HUES48 (cell line): ENCODE measurements at regions not wholly inside any gene's neighbourhood (a gene's known extent, or its start where the extent isn't known, plus 50 kb on each side); places are given as distances from the start of the nearest gene placed in this dataset.

ENCODE experiments used
- H3K27ac ChIP-seq: one replicate; pipeline ENCODE4 v1.7.0; 2013; ENCODE audit warnings: low read depth, low read length, inconsistent platforms
- H3K27me3 ChIP-seq: 2 replicates; pipeline ENCODE4 v1.6.1; 2013; ENCODE audit warnings: mild to moderate bottlenecking, low read length; ENCODE audit not compliant: control insufficient read depth, insufficient read depth
- H3K36me3 ChIP-seq: 2 replicates; pipeline ENCODE4 v1.6.1; 2013; ENCODE audit warnings: low read length; ENCODE audit not compliant: control insufficient read depth, insufficient read depth
- H3K4me1 ChIP-seq: 2 replicates; pipeline ENCODE4 v1.6.1; 2013; ENCODE audit warnings: mild to moderate bottlenecking, low read length; ENCODE audit not compliant: control insufficient read depth, insufficient read depth
- H3K4me3 ChIP-seq: 2 replicates; pipeline ENCODE4 v1.5.1; 2013; ENCODE audit warnings: mild to moderate bottlenecking, low read depth, low read length
- H3K9ac ChIP-seq: 2 replicates; pipeline ENCODE4 v1.6.1; 2013; ENCODE audit warnings: mild to moderate bottlenecking, low read depth, low read length, moderate library complexity
- H3K9me3 ChIP-seq: 2 replicates; pipeline ENCODE4 v1.6.1; 2013; ENCODE audit warnings: low read length; ENCODE audit not compliant: control insufficient read depth, insufficient read depth

- Histone ChIP-seq H3K9me3 (peaks cover 21% of the 10 kb centered on the region; the same call in 1 of the 2 replicates), H3K27me3 (peaks cover 14% of the 10 kb centered on the region)
Observed at GRCh38 chrX:69253821-69254220, 88.6 kb upstream of the PJA1 start.

GRCh38 chrX:69243276-69243675, 78.0 kb upstream of the PJA1 start:
- Histone ChIP-seq H3K9ac (no peak overlapping the region), H3K27ac (no peak overlapping the region), H3K27me3 (no peaks in the 10 kb centered on the region; the same call in 1 of the 2 replicates), H3K9me3 (peaks cover 10% of the 10 kb centered on the region), H3K36me3 (no peaks in the 10 kb centered on the region), H3K4me1 (no peaks in the 10 kb centered on the region), H3K4me3 (no peak overlapping the region)

More at GRCh38 chrX:69253821-69254220, 88.6 kb upstream of the PJA1 start:
- no peak overlapping the region for H3K4me3 ChIP-seq
- no peak overlapping the region for H3K27ac ChIP-seq
- no peaks in the 10 kb centered on the region for H3K36me3 ChIP-seq
- H3K9ac ChIP-seq: no peak overlapping the region
- no peaks in the 10 kb centered on the region for H3K4me1 ChIP-seq

GRCh38 chrX:69238887-69239231, 73.6 kb upstream of the PJA1 start:
- no peak overlapping the region for H3K9ac ChIP-seq
- H3K9me3 ChIP-seq: peaks cover 19% of the 10 kb centered on the region
- H3K4me1 ChIP-seq: no peaks in the 10 kb centered on the region
- H3K4me3 ChIP-seq: no peak overlapping the region
- H3K27me3 ChIP-seq: no peaks in the 10 kb centered on the region; the same call in 1 of the 2 replicates
- H3K36me3 ChIP-seq: no peaks in the 10 kb centered on the region
- H3K27ac ChIP-seq: no peak overlapping the region

- no peak overlapping the region for H3K9ac ChIP-seq
- H3K27ac ChIP-seq: no peak overlapping the region
- H3K27me3 ChIP-seq: no peaks in the 10 kb centered on the region; the same call in 1 of the 2 replicates
- H3K4me3 ChIP-seq: no peak overlapping the region
- peaks cover 19% of the 10 kb centered on the region for H3K9me3 ChIP-seq
- no peaks in the 10 kb centered on the region for H3K36me3 ChIP-seq
- no peaks in the 10 kb centered on the region for H3K4me1 ChIP-seq
Observed at GRCh38 chrX:69238114-69238886, 73.0 kb upstream of the PJA1 start.

- Histone ChIP-seq H3K27me3 (no peaks in the 10 kb centered on the region; the same call in 1 of the 2 replicates), H3K4me3 (no peak overlapping the region), H3K36me3 (no peaks in the 10 kb centered on the region), H3K9ac (no peak overlapping the region), H3K4me1 (no peaks in the 10 kb centered on the region), H3K9me3 (peaks cover 19% of the 10 kb centered on the region), H3K27ac (no peak overlapping the region)
Observed at GRCh38 chrX:69237236-69237635, 72.0 kb upstream of the PJA1 start.

- H3K36me3 ChIP-seq: no peaks in the 10 kb centered on the region
- no peak overlapping the region for H3K27ac ChIP-seq
- no peaks in the 10 kb centered on the region; the same call in 1 of the 2 replicates for H3K27me3 ChIP-seq
- H3K9ac ChIP-seq: no peak overlapping the region
- peaks cover 14% of the 10 kb centered on the region for H3K9me3 ChIP-seq
- H3K4me1 ChIP-seq: no peaks in the 10 kb centered on the region
- H3K4me3 ChIP-seq: no peak overlapping the region
Observed at GRCh38 chrX:69236641-69237040, 71.4 kb upstream of the PJA1 start.

- Histone ChIP-seq H3K27me3 (0 out of 2 replicates have a peak, but pooled peaks cover 6% of the 10 kb centered on the region), H3K9me3 (peaks cover 9% of the 10 kb centered on the region; the same call in 1 of the 2 replicates), H3K4me3 (no peak overlapping the region), H3K4me1 (no peaks in the 10 kb centered on the region), H3K9ac (no peak overlapping the region), H3K36me3 (no peaks in the 10 kb centered on the region), H3K27ac (no peak overlapping the region)
Observed at GRCh38 chrX:69234624-69235023, 69.4 kb upstream of the PJA1 start.

GRCh38 chrX:69232945-69233344, 67.7 kb upstream of the PJA1 start:
- Histone ChIP-seq H3K4me3 (no peak overlapping the region), H3K4me1 (no peaks in the 10 kb centered on the region), H3K27me3 (peaks cover 6% of the 10 kb centered on the region; the same call in 1 of the 2 replicates), H3K9me3 (peaks cover 15% of the 10 kb centered on the region; the same call in 1 of the 2 replicates), H3K36me3 (no peaks in the 10 kb centered on the region), H3K27ac (no peak overlapping the region), H3K9ac (no peak overlapping the region)

- no peak overlapping the region for H3K27ac ChIP-seq
- peaks cover 16% of the 10 kb centered on the region; the same call in 1 of the 2 replicates for H3K9me3 ChIP-seq
- H3K27me3 ChIP-seq: peaks cover 6% of the 10 kb centered on the region; the same call in 1 of the 2 replicates
- no peak overlapping the region for H3K9ac ChIP-seq
- no peaks in the 10 kb centered on the region for H3K4me1 ChIP-seq
- H3K36me3 ChIP-seq: no peaks in the 10 kb centered on the region
- H3K4me3 ChIP-seq: no peak overlapping the region
Observed at GRCh38 chrX:69231903-69232302, 66.7 kb upstream of the PJA1 start.

GRCh38 chrX:69229436-69229835, 64.2 kb upstream of the PJA1 start:
- H3K9me3 ChIP-seq: peaks cover 11% of the 10 kb centered on the region; the same call in 1 of the 2 replicates
- no peak overlapping the region for H3K9ac ChIP-seq
- no peak overlapping the region for H3K27ac ChIP-seq
- no peak overlapping the region for H3K4me3 ChIP-seq
- H3K27me3 ChIP-seq: peaks cover 17% of the 10 kb centered on the region
- no peaks in the 10 kb centered on the region for H3K36me3 ChIP-seq
- no peaks in the 10 kb centered on the region for H3K4me1 ChIP-seq

- Histone ChIP-seq H3K9ac (no peak overlapping the region), H3K4me3 (no peak overlapping the region), H3K9me3 (peaks cover 12% of the 10 kb centered on the region; the same call in 1 of the 2 replicates), H3K27me3 (peaks cover 24% of the 10 kb centered on the region), H3K36me3 (no peaks in the 10 kb centered on the region), H3K27ac (no peak overlapping the region), H3K4me1 (peaks cover 3% of the 10 kb centered on the region)
Observed at GRCh38 chrX:69228732-69229131, 63.5 kb upstream of the PJA1 start.
